Hepatocyte (in vitro differentiated cells): ENCODE measurements at regions not wholly inside any gene's neighbourhood (a gene's known extent, or its start where the extent isn't known, plus 50 kb on each side); places are given as distances from the start of the nearest gene placed in this dataset.

Experiments
- DNase-seq: peaks from one replicate; pipeline ENCODE4 v3.0.0-alpha.2; 2016; ENCODE audit warnings: low spot score
- H2AFZ ChIP-seq: fragments of 200-600 bp; sonication (generic); 2 replicates; pipeline ENCODE4 v1.6.0; 2016; ENCODE audit warnings: antibody characterized with exemption, mild to moderate bottlenecking
- H3K27ac ChIP-seq: fragments of 200-600 bp; sonication (generic); 2 replicates; pipeline ENCODE4 v1.5.1; 2016; ENCODE audit warnings: mild to moderate bottlenecking
- H3K27me3 ChIP-seq: fragments of 200-600 bp; sonication (generic); 2 replicates; pipeline ENCODE4 v1.6.1; 2016
- H3K36me3 ChIP-seq: fragments of 200-600 bp; sonication (generic); replicated peaks from 2 replicates; pipeline ENCODE4 v1.5.1; 2016; ENCODE audit warnings: low read depth; ENCODE audit not compliant: insufficient read depth
- H3K4me1 ChIP-seq: fragments of 200-600 bp; sonication (generic); 2 replicates; pipeline ENCODE4 v1.5.1; 2016; ENCODE audit warnings: mild to moderate bottlenecking, moderate library complexity; ENCODE audit not compliant: insufficient read depth
- H3K4me2 ChIP-seq: fragments of 200-600 bp; sonication (generic); 2 replicates; pipeline ENCODE4 v1.6.0; 2016
- H3K4me3 ChIP-seq: fragments of 200-600 bp; sonication (generic); 2 replicates; pipeline ENCODE4 v1.5.1; 2016; ENCODE audit warnings: mild to moderate bottlenecking
- H3K79me2 ChIP-seq: fragments of 200-600 bp; sonication (generic); 2 replicates; pipeline ENCODE4 v1.6.0; 2017; ENCODE audit warnings: mild to moderate bottlenecking
- H3K9me2 ChIP-seq: fragments of 200-600 bp; sonication (generic); replicated peaks from 2 replicates; pipeline ENCODE4 v1.6.0; 2017; ENCODE audit warnings: mild to moderate bottlenecking; ENCODE audit not compliant: insufficient read depth
- H3K9me3 ChIP-seq: fragments of 200-600 bp; sonication (generic); 2 replicates; pipeline ENCODE4 v1.5.1; 2016; ENCODE audit warnings: low read depth, mild to moderate bottlenecking
- H4K20me1 ChIP-seq: fragments of 200-600 bp; sonication (generic); 2 replicates; pipeline ENCODE4 v1.6.0; 2016; ENCODE audit warnings: mild to moderate bottlenecking; ENCODE audit not compliant: insufficient read depth, poor library complexity, severe bottlenecking
- EZH2 ChIP-seq: fragments of 200-600 bp; sonication (generic); IDR thresholded peaks from 2 replicates; pipeline ENCODE4 v1.6.1; 2016; ENCODE audit warnings: antibody characterized with exemption, mild to moderate bottlenecking, borderline replicate concordance
- EZH2phosphoT487 ChIP-seq: fragments of 200-600 bp; sonication (generic); IDR thresholded peaks from one replicate; pipeline ENCODE4 v1.6.1; 2018; ENCODE audit warnings: antibody characterized with exemption, mild to moderate bottlenecking, low read depth, moderate library complexity; ENCODE audit not compliant: unreplicated experiment, severe bottlenecking
- WGBS: methylation state at CpG from one replicate; pipeline ENCODE4 v1.1.6; 2016; ENCODE audit warnings: low lambda C conversion rate; ENCODE audit errors: missing lambda C conversion rate; 5-methylcytosine and 5-hydroxymethylcytosine counted together
- TF ChIP-seq, protein P1 (sequence below): fragments of 200-600 bp; sonication (generic); IDR thresholded peaks from 2 replicates; pipeline ENCODE4 v1.5.1; 2016; ENCODE audit warnings: antibody characterized with exemption, mild to moderate bottlenecking; ENCODE audit not compliant: poor library complexity

GRCh38 chr1:22341791-22342605, 109.7 kb upstream of the ZBTB40 start:
- Histone ChIP-seq H3K4me1 (peaks cover 9% of the 10 kb centered on the region), H3K9me3 (no peaks in the 10 kb centered on the region), H3K36me3 (no peaks in the 10 kb centered on the region), H3K4me3 (no peak overlapping the region), H3K27ac (no peak overlapping the region), H2AFZ (no peak overlapping the region), H3K4me2 (peak overlapping the region; percentile 50), H4K20me1 (no peaks in the 10 kb centered on the region), H3K9me2 (no peaks in the 10 kb centered on the region), H3K79me2 (no peaks in the 10 kb centered on the region), H3K27me3 (peaks cover 38% of the 10 kb centered on the region)
- DNase-seq = peak; percentile 81
- TF ChIP-seq EZH2phosphoT487 = peak; percentile 74
- TF ChIP-seq, protein P1, sequence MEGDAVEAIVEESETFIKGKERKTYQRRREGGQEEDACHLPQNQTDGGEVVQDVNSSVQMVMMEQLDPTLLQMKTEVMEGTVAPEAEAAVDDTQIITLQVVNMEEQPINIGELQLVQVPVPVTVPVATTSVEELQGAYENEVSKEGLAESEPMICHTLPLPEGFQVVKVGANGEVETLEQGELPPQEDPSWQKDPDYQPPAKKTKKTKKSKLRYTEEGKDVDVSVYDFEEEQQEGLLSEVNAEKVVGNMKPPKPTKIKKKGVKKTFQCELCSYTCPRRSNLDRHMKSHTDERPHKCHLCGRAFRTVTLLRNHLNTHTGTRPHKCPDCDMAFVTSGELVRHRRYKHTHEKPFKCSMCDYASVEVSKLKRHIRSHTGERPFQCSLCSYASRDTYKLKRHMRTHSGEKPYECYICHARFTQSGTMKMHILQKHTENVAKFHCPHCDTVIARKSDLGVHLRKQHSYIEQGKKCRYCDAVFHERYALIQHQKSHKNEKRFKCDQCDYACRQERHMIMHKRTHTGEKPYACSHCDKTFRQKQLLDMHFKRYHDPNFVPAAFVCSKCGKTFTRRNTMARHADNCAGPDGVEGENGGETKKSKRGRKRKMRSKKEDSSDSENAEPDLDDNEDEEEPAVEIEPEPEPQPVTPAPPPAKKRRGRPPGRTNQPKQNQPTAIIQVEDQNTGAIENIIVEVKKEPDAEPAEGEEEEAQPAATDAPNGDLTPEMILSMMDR = no peak
- TF ChIP-seq EZH2 = no peak
- 16% methylated on average over 26 of the region's 28 CpGs for WGBS

- H4K20me1 ChIP-seq = no peaks in the 10 kb centered on the region
- no peaks in the 10 kb centered on the region for H3K9me2 ChIP-seq
- no peak overlapping the region for H3K4me3 ChIP-seq
- 92% methylated on average over 8 of the region's 8 CpGs for WGBS
- no peaks in the 10 kb centered on the region for H3K9me3 ChIP-seq
- no peak overlapping the region for H3K27ac ChIP-seq
- no peak overlapping the region for H3K4me2 ChIP-seq
- H3K4me1 ChIP-seq = peaks cover 9% of the 10 kb centered on the region
- peaks cover 38% of the 10 kb centered on the region for H3K27me3 ChIP-seq
- TF ChIP-seq, protein P1 = no peak
- TF ChIP-seq EZH2 (no peak), EZH2phosphoT487 (no peak)
- no peak for DNase-seq
- H2AFZ ChIP-seq = no peak overlapping the region
- no peaks in the 10 kb centered on the region for H3K36me3 ChIP-seq
- no peaks in the 10 kb centered on the region for H3K79me2 ChIP-seq
These were observed 108.9 kb upstream of the ZBTB40 start for GRCh38 chr1:22342734-22343191.

GRCh38 chr1:22343456-22344328, 108.0 kb upstream of the ZBTB40 start:
- H3K9me2 ChIP-seq = no peaks in the 10 kb centered on the region
- DNase-seq = no peak
- 92% methylated on average over 28 of the region's 29 CpGs for WGBS
- no peaks in the 10 kb centered on the region for H4K20me1 ChIP-seq
- no peak overlapping the region for H3K4me3 ChIP-seq
- H3K4me2 ChIP-seq = no peak overlapping the region
- no peaks in the 10 kb centered on the region for H3K79me2 ChIP-seq
- H2AFZ ChIP-seq = no peak overlapping the region
- H3K27ac ChIP-seq = no peak overlapping the region
- H3K27me3 ChIP-seq = peaks cover 38% of the 10 kb centered on the region
- H3K36me3 ChIP-seq = no peaks in the 10 kb centered on the region
- no peaks in the 10 kb centered on the region for H3K9me3 ChIP-seq
- TF ChIP-seq EZH2 = no peak
- no peak for TF ChIP-seq EZH2phosphoT487
- TF ChIP-seq, protein P1 = no peak
- peaks cover 9% of the 10 kb centered on the region for H3K4me1 ChIP-seq
